ENCODE measurements at regions not wholly inside any gene's neighbourhood (a gene's known extent, or its start where the extent isn't known, plus 50 kb on each side); places are given as distances from the start of the nearest gene placed in this dataset.

- no peak for TF ChIP-seq PKNOX1 (IDR thresholded peaks at IDR 0.05)
- TF ChIP-seq SP1 (IDR thresholded peaks at IDR 0.05), result no peak
- no peak for TF ChIP-seq ZNF384 (IDR thresholded peaks at IDR 0.05)
- TF ChIP-seq FOXK2 (IDR thresholded peaks at IDR 0.05), result no peak
- TF ChIP-seq ARNT (IDR thresholded peaks at IDR 0.05), result no peak
- no peak for TF ChIP-seq SUZ12 (IDR thresholded peaks at IDR 0.05)
- no peak for TF ChIP-seq FOXM1 (IDR thresholded peaks at IDR 0.05; ENCODE audit: borderline replicate concordance)
- TF ChIP-seq L3MBTL2 (conservative IDR thresholded peaks at IDR 0.05), result no peak
- TF ChIP-seq HDGF (IDR thresholded peaks at IDR 0.05; ENCODE audit: borderline replicate concordance), result no peak
- no peak for TF ChIP-seq BHLHE40 (IDR thresholded peaks at IDR 0.05; ENCODE audit: borderline replicate concordance)
- no peak for TF ChIP-seq FOXA1 (IDR thresholded peaks at IDR 0.05)
- no peak for TF ChIP-seq TARDBP (IDR thresholded peaks at IDR 0.05)
- no peak for TF ChIP-seq ELF4 (IDR thresholded peaks at IDR 0.05)
- TF ChIP-seq NFRKB (IDR thresholded peaks at IDR 0.05), result no peak
- no peak for TF ChIP-seq CTBP1 (IDR thresholded peaks at IDR 0.05; ENCODE audit: borderline replicate concordance)
- TF ChIP-seq LEF1 (IDR thresholded peaks at IDR 0.05; ENCODE audit: borderline replicate concordance), result no peak
- ChIA-PET POLR2A (no interaction called here), CTCF (no interaction called here)
- DNase-seq (ENCODE audit: extremely low spot score), result no peak
Measured at GRCh38 chr2:38131676-38132075, 55.7 kb upstream of the CYP1B1 start.

DNA sequence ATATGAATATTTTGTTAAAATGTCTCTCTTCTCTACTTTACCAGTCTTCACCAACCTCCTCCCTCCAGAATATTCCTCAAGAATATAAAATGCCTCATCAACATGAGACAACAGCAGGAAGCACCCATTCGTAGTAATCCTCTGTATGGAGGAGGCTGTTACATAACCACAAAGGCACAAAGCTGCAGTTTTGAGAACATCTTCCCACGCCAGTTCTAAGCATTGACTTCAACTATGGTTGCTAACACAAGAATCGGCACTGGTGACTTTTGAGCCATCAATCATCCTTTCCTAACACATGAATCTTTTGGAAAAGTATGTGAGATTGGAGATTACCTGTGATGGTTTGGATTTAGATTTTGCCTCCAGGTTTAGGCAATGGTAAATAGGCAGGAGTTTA, 54.9 kb upstream of the CYP1B1 start:
- no peak for DNase-seq (ENCODE audit: extremely low spot score)
- POLR2A ChIA-PET, result no interaction called here
- CTCF ChIA-PET, result no interaction called here
- TF ChIP-seq FOXA1 (IDR thresholded peaks at IDR 0.05), result no peak
- no peak for TF ChIP-seq ZNF384 (IDR thresholded peaks at IDR 0.05)
- no peak for TF ChIP-seq LEF1 (IDR thresholded peaks at IDR 0.05; ENCODE audit: borderline replicate concordance)
- TF ChIP-seq ELF4 (IDR thresholded peaks at IDR 0.05), result no peak
- no peak for TF ChIP-seq HDGF (IDR thresholded peaks at IDR 0.05; ENCODE audit: borderline replicate concordance)
- no peak for TF ChIP-seq TARDBP (IDR thresholded peaks at IDR 0.05)
- no peak for TF ChIP-seq CTBP1 (IDR thresholded peaks at IDR 0.05; ENCODE audit: borderline replicate concordance)
- no peak for TF ChIP-seq FOXK2 (IDR thresholded peaks at IDR 0.05)
- TF ChIP-seq SP1 (IDR thresholded peaks at IDR 0.05), result no peak
- TF ChIP-seq ARNT (IDR thresholded peaks at IDR 0.05), result no peak
- TF ChIP-seq FOXM1 (IDR thresholded peaks at IDR 0.05; ENCODE audit: borderline replicate concordance), result no peak
- TF ChIP-seq L3MBTL2 (conservative IDR thresholded peaks at IDR 0.05), result no peak
- TF ChIP-seq PKNOX1 (IDR thresholded peaks at IDR 0.05), result no peak
- TF ChIP-seq BHLHE40 (IDR thresholded peaks at IDR 0.05; ENCODE audit: borderline replicate concordance), result no peak
- TF ChIP-seq NFRKB (IDR thresholded peaks at IDR 0.05), result no peak
- TF ChIP-seq SUZ12 (IDR thresholded peaks at IDR 0.05), result no peak

DNA sequence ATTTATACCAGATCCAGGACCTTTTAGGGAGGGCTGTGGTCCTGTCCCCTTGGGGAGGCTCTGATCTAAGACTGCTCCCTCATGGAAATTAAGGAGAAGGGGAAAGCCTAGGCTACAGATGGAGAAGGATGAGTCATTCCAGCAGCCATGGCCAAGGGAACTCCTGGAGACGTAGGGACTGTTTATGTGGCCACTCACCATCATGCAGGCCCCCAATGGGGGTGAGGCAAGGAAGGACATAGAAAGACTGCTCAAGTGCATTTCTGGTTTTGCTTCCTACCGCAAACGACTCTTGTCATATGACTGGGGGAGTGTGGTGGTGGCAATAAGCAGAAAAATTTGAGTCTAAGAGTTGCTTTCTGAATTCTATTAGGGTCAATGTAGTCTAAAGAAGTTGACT, 54.0 kb upstream of the CYP1B1 start:
- CTCF ChIA-PET, result no interaction called here
- POLR2A ChIA-PET, result no interaction called here

GRCh38 chr2:38129481-38129880, 53.5 kb upstream of the CYP1B1 start:
- CTCF ChIA-PET, result no interaction called here
- TF ChIP-seq HDGF (IDR thresholded peaks at IDR 0.05; ENCODE audit: borderline replicate concordance), result no peak
- TF ChIP-seq L3MBTL2 (conservative IDR thresholded peaks at IDR 0.05), result no peak
- TF ChIP-seq LEF1 (IDR thresholded peaks at IDR 0.05; ENCODE audit: borderline replicate concordance), result no peak
- no peak for TF ChIP-seq FOXK2 (IDR thresholded peaks at IDR 0.05)
- TF ChIP-seq PKNOX1 (IDR thresholded peaks at IDR 0.05), result no peak
- no peak for TF ChIP-seq FOXM1 (IDR thresholded peaks at IDR 0.05; ENCODE audit: borderline replicate concordance)
- TF ChIP-seq ELF4 (IDR thresholded peaks at IDR 0.05), result no peak
- TF ChIP-seq CTBP1 (IDR thresholded peaks at IDR 0.05; ENCODE audit: borderline replicate concordance), result no peak
- TF ChIP-seq SP1 (IDR thresholded peaks at IDR 0.05), result no peak
- no peak for TF ChIP-seq FOXA1 (IDR thresholded peaks at IDR 0.05)
- TF ChIP-seq TARDBP (IDR thresholded peaks at IDR 0.05), result no peak
- TF ChIP-seq NFRKB (IDR thresholded peaks at IDR 0.05), result no peak
- POLR2A ChIA-PET, result no interaction called here
- no peak for DNase-seq (ENCODE audit: extremely low spot score)

More for the DNA sequence above, 54.0 kb upstream of the CYP1B1 start:
- DNase-seq (ENCODE audit: extremely low spot score), result no peak
- no peak for TF ChIP-seq FOXM1 (IDR thresholded peaks at IDR 0.05; ENCODE audit: borderline replicate concordance)
- no peak for TF ChIP-seq HDGF (IDR thresholded peaks at IDR 0.05; ENCODE audit: borderline replicate concordance)
- TF ChIP-seq LEF1 (IDR thresholded peaks at IDR 0.05; ENCODE audit: borderline replicate concordance), result no peak
- no peak for TF ChIP-seq CTBP1 (IDR thresholded peaks at IDR 0.05; ENCODE audit: borderline replicate concordance)
- TF ChIP-seq TARDBP (IDR thresholded peaks at IDR 0.05), result no peak
- TF ChIP-seq SP1 (IDR thresholded peaks at IDR 0.05), result no peak
- no peak for TF ChIP-seq ZNF384 (IDR thresholded peaks at IDR 0.05)
- no peak for TF ChIP-seq FOXK2 (IDR thresholded peaks at IDR 0.05)
- no peak for TF ChIP-seq ELF4 (IDR thresholded peaks at IDR 0.05)
- TF ChIP-seq L3MBTL2 (conservative IDR thresholded peaks at IDR 0.05), result no peak
- no peak for TF ChIP-seq ARNT (IDR thresholded peaks at IDR 0.05)
- TF ChIP-seq SUZ12 (IDR thresholded peaks at IDR 0.05), result no peak
- no peak for TF ChIP-seq PKNOX1 (IDR thresholded peaks at IDR 0.05)
- no peak for TF ChIP-seq BHLHE40 (IDR thresholded peaks at IDR 0.05; ENCODE audit: borderline replicate concordance)
- TF ChIP-seq NFRKB (IDR thresholded peaks at IDR 0.05), result no peak

DNA sequence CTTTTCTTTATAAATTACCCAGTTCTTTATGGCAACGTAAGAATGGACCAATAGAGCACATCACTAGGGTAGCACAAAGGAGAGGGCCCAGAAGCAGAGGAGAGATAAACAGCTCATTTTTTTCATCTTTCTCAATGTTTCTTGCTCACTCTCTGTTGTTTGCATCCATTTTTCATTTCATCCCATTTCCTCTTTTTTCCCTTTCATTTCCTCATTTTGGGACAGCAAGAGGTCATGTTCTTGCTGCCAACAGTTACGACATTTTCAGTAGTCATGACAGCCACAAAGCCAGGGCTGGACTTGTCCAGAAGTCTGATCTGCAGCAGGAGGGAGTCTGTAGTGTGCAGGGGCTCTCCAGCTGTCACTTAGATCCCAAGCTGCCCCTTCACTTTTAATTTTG, 52.7 kb upstream of the CYP1B1 start:
- ChIA-PET POLR2A (no interaction called here), CTCF (no interaction called here)
- TF ChIP-seq ARNT (IDR thresholded peaks at IDR 0.05), result no peak
- TF ChIP-seq ZNF384 (IDR thresholded peaks at IDR 0.05), result no peak
- no peak for TF ChIP-seq CTBP1 (IDR thresholded peaks at IDR 0.05; ENCODE audit: borderline replicate concordance)
- no peak for TF ChIP-seq BHLHE40 (IDR thresholded peaks at IDR 0.05; ENCODE audit: borderline replicate concordance)
- no peak for TF ChIP-seq TARDBP (IDR thresholded peaks at IDR 0.05)
- no peak for TF ChIP-seq FOXA1 (IDR thresholded peaks at IDR 0.05)
- no peak for TF ChIP-seq LEF1 (IDR thresholded peaks at IDR 0.05; ENCODE audit: borderline replicate concordance)
- TF ChIP-seq FOXK2 (IDR thresholded peaks at IDR 0.05), result no peak
- no peak for TF ChIP-seq ELF4 (IDR thresholded peaks at IDR 0.05)
- no peak for TF ChIP-seq PKNOX1 (IDR thresholded peaks at IDR 0.05)
- no peak for TF ChIP-seq HDGF (IDR thresholded peaks at IDR 0.05; ENCODE audit: borderline replicate concordance)
- no peak for TF ChIP-seq L3MBTL2 (conservative IDR thresholded peaks at IDR 0.05)
- no peak for TF ChIP-seq NFRKB (IDR thresholded peaks at IDR 0.05)
- TF ChIP-seq FOXM1 (IDR thresholded peaks at IDR 0.05; ENCODE audit: borderline replicate concordance), result no peak
- TF ChIP-seq SUZ12 (IDR thresholded peaks at IDR 0.05), result no peak
- TF ChIP-seq SP1 (IDR thresholded peaks at IDR 0.05), result no peak
- DNase-seq (ENCODE audit: extremely low spot score), result no peak

Measured in HEK293T (cell line).